T-cell (primary cell): ENCODE measurements at regions not wholly inside any gene's neighbourhood (a gene's known extent, or its start where the extent isn't known, plus 50 kb on each side); places are given as distances from the start of the nearest gene placed in this dataset.

ENCODE experiments used
- ATAC-seq, 4 experiments: fragments of 200-7000 bp in 3 of 4; fragments of 150-1000 bp in 1 of 4; cut with Tn5 transposase; replicated peaks in 1 of 4; 1 replicate in 3 of 4; 2 replicates in 1 of 4; pipeline ENCODE4 v1.10.0; 2021; ENCODE audit warnings: moderate library complexity in 3 of 4, mild to moderate bottlenecking in 2 of 4, moderate number of reproducible peaks in 1 of 4
- CTCF ChIA-PET, 2 donors: fragments of 300-600 bp; sonication (Branson Sonifier 250); formaldehyde crosslinking; loops; one replicate each; lab custom pipeline; 2022; ENCODE audit warnings: antibody characterized with exemption in 2 of 2; lab: Charles Lee
- POLR2A ChIA-PET, 2 donors: fragments of 300-600 bp; sonication (Branson Sonifier 250); formaldehyde crosslinking; loops; one replicate each; lab custom pipeline; 2022; ENCODE audit warnings: antibody characterized with exemption in 2 of 2; lab: Charles Lee
- DNase-seq, 35 experiments: peaks; one replicate each; pipeline versions ENCODE4 v3.0.0 to v3.0.0-alpha.2; 2013 to 2023
- H3K27ac ChIP-seq: one replicate; pipeline ENCODE4 v1.5.1; 2013; ENCODE audit warnings: low read length
- H3K27me3 ChIP-seq, 2 experiments: replicated peaks in 1 of 2; 1 replicate in 1 of 2; 2 replicates in 1 of 2; pipeline versions ENCODE4 v1.6.1 to v1.7.0; 2013; ENCODE audit warnings: low read length in 1 of 2, mixed read lengths in 1 of 2; ENCODE audit not compliant: control insufficient read depth in 2 of 2, insufficient read depth in 2 of 2; ENCODE audit errors: extremely low read depth in 1 of 2
- H3K36me3 ChIP-seq, 2 donors: 1 replicate in 1 of 2; 2 replicates in 1 of 2; pipeline versions ENCODE4 v1.6.1 to v1.7.0; 2013; ENCODE audit warnings: low read length in 1 of 2; ENCODE audit not compliant: control insufficient read depth in 2 of 2, insufficient read depth in 1 of 2; ENCODE audit errors: extremely low read depth in 1 of 2
- H3K4me1 ChIP-seq, 2 experiments: 1 replicate in 1 of 2; 2 replicates in 1 of 2; pipeline versions ENCODE4 v1.6.1 to v1.7.0; 2013; ENCODE audit warnings: low read length in 2 of 2, mixed read lengths in 1 of 2; ENCODE audit not compliant: insufficient read depth in 2 of 2, control insufficient read depth in 1 of 2; ENCODE audit errors: extremely low read depth in 1 of 2
- H3K4me3 ChIP-seq, 2 donors: 1 replicate in 1 of 2; 2 replicates in 1 of 2; pipeline versions ENCODE4 v1.5.1 to v1.7.0; 2013; ENCODE audit warnings: mild to moderate bottlenecking in 2 of 2, low read length in 1 of 2, moderate library complexity in 1 of 2; ENCODE audit not compliant: control insufficient read depth in 1 of 2; ENCODE audit errors: extremely low read depth in 1 of 2
- H3K9me3 ChIP-seq: 2 replicates; pipeline ENCODE4 v1.7.0; 2013
- H3K27ac Mint-ChIP-seq, 2 donors: one replicate each; pipeline ENCODE4 v1.8.0; 2020 to 2021; ENCODE audit warnings: mild to moderate bottlenecking in 2 of 2, mixed read lengths in 2 of 2
- H3K27me3 Mint-ChIP-seq, 2 donors: one replicate each; pipeline ENCODE4 v1.8.0; 2021 to 2022; ENCODE audit warnings: mixed read lengths in 2 of 2
- H3K36me3 Mint-ChIP-seq: one replicate; pipeline ENCODE4 v1.8.0; 2021; ENCODE audit warnings: mixed read lengths
- H3K4me1 Mint-ChIP-seq, 3 donors: one replicate each; pipeline ENCODE4 v1.8.0; 2020 to 2022; ENCODE audit warnings: mixed read lengths in 3 of 3, mild to moderate bottlenecking in 1 of 3
- H3K4me3 Mint-ChIP-seq, 3 donors: one replicate each; pipeline ENCODE4 v1.8.0; 2020 to 2022; ENCODE audit warnings: mild to moderate bottlenecking in 3 of 3, mixed read lengths in 3 of 3, moderate library complexity in 3 of 3
- H3K9me3 Mint-ChIP-seq, 3 donors: one replicate each; pipeline ENCODE4 v1.8.0; 2020 to 2022; ENCODE audit warnings: mixed read lengths in 3 of 3
- WGBS: methylation state at CpG from one replicate; pipeline ENCODE4 v1.1.5; 2013; ENCODE audit warnings: missing lambda C conversion rate; ENCODE audit not compliant: insufficient coverage; 5-methylcytosine and 5-hydroxymethylcytosine counted together

DNA sequence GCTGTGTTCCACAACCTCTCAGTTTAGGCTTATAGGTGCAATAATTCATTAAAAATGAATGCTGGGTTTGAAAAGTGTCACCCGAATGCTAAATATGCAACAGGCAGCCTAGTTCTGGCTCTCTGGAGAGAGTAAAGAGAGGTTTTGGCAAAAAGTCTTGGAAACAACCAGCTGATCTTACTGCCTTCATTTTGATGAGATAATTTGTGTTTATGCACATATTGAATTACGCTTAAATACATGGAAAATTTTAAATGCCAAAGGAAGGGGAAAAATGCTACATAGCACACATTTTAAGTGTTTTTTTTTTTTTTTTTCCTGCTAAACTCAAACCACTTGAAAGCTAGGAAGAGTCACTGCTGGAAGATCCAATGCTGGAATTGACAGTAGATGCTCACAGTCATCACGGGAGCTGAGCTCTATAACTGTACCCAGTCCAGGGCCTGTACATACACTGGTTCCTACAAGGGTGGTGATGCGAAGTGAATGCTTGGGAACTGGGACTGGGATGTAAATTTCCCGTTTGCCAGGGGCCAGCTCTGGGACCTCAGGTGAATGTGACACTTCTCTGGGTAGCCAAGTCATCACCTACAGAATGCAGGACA, 151.5 kb downstream of the PFKFB3 start:
- CTCF ChIA-PET: interaction anchor here in 1 of 2 donors (0.6 kb wide), 1 partner anchor 24 kb away, joined by 4 read pairs; no protein-coding TSS in a partner anchor

DNA sequence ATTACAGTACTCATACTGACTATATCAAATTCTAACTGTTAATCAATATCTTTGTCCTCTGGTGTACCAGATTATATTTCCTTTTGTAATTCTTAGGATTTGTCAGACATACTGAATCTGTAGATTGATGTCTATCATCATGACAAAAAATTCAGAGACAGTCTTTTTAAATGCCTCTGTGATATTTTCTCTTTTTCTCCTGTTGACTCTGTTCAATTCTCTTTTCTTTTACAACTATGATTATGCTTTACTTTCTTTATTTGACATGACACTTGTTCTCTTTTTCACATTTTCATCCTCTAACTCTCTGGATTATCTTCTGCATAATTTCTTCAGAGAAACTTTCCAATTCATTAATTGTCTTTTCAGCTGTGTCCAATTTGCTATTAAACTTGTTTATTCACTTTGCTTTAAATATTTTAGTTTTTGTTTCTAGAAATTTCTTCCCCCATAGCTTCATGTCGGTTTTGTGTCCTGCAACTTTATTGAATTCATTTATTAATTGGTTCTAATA, 153.6 kb downstream of the PFKFB3 start:
- POLR2A ChIA-PET: no interaction called here
- WGBS: no CpG with 5 or more reads among the region's 1 CpG
- Histone ChIP-seq H3K36me3 (no peaks in the 10 kb centered on the region), H3K27ac (no peak overlapping the region), H3K4me3 (no peak overlapping the region), H3K9me3 (peaks cover 4% of the 10 kb centered on the region), H3K27me3 (no peaks in the 10 kb centered on the region), H3K4me1 (no peaks in the 10 kb centered on the region)
- peaks cover 28% of the 10 kb centered on the region for H3K36me3 Mint-ChIP-seq
- no peak for DNase-seq
- H3K9me3 Mint-ChIP-seq: peaks cover 15 to 49% (median 16%) of the 10 kb centered on the region in 3 donors
- H3K4me3 Mint-ChIP-seq: no peak overlapping the region
- CTCF ChIA-PET: no interaction called here
- peaks cover 3 to 7% (median 6%) of the 10 kb centered on the region in 3 donors for H3K4me1 Mint-ChIP-seq
- no peak for ATAC-seq
- H3K27me3 Mint-ChIP-seq: no peaks in the 10 kb centered on the region
- no peak overlapping the region for H3K27ac Mint-ChIP-seq

More for the DNA sequence above, 151.5 kb downstream of the PFKFB3 start:
- no peaks in the 10 kb centered on the region for H3K36me3 ChIP-seq
- H3K4me3 ChIP-seq: no peak overlapping the region
- Mint-ChIP-seq H3K9me3 (peaks cover 10 to 36% (median 10%) of the 10 kb centered on the region in 3 donors), H3K36me3 (peaks cover 22% of the 10 kb centered on the region), H3K4me3 (no peak overlapping the region), H3K27ac (no peak overlapping the region), H3K4me1 (peaks cover 11 to 23% (median 18%) of the 10 kb centered on the region in 3 donors), H3K27me3 (no peaks in the 10 kb centered on the region)
- H3K27ac ChIP-seq: no peak overlapping the region
- 100% methylated on average over 2 of the region's 5 CpGs for WGBS
- peaks cover 4% of the 10 kb centered on the region for H3K9me3 ChIP-seq
- no peaks in the 10 kb centered on the region for H3K27me3 ChIP-seq
- ATAC-seq (no peak), DNase-seq (no peak)
- H3K4me1 ChIP-seq: no peaks in the 10 kb centered on the region
- POLR2A ChIA-PET: no interaction called here

- Mint-ChIP-seq H3K4me1 (no peaks in the 10 kb centered on the region), H3K27me3 (no peaks in the 10 kb centered on the region), H3K9me3 (peaks cover 6 to 31% (median 9%) of the 10 kb centered on the region in 3 donors), H3K36me3 (peaks cover 19% of the 10 kb centered on the region), H3K27ac (no peak overlapping the region), H3K4me3 (no peak overlapping the region)
- H3K4me3 ChIP-seq: no peak overlapping the region
- no peak overlapping the region for H3K27ac ChIP-seq
- POLR2A ChIA-PET: interaction anchor here in 1 of 2 donors (0.5 kb wide), 1 partner anchor 311 kb away, joined by 4 read pairs; no protein-coding TSS in a partner anchor
- no peaks in the 10 kb centered on the region for H3K4me1 ChIP-seq
- no peaks in the 10 kb centered on the region for H3K27me3 ChIP-seq
- no peak for DNase-seq
- 89% methylated on average over 1 of the region's 3 CpGs for WGBS
- CTCF ChIA-PET: no interaction called here
- no peak for ATAC-seq
- H3K9me3 ChIP-seq: no peaks in the 10 kb centered on the region
- no peaks in the 10 kb centered on the region for H3K36me3 ChIP-seq
Observed at GRCh38 chr10:6361869-6362268, 159.1 kb downstream of the PFKFB3 start.

- Mint-ChIP-seq H3K27me3 (no peaks in the 10 kb centered on the region), H3K27ac (no peak overlapping the region), H3K9me3 (peaks cover 6 to 26% (median 9%) of the 10 kb centered on the region in 3 donors), H3K36me3 (peaks cover 16% of the 10 kb centered on the region), H3K4me1 (no peaks in the 10 kb centered on the region), H3K4me3 (no peak overlapping the region)
- Histone ChIP-seq H3K27me3 (no peaks in the 10 kb centered on the region), H3K4me1 (no peaks in the 10 kb centered on the region), H3K9me3 (no peaks in the 10 kb centered on the region), H3K27ac (no peak overlapping the region), H3K4me3 (no peak overlapping the region), H3K36me3 (no peaks in the 10 kb centered on the region)
- ATAC-seq (no peak), DNase-seq (no peak)
- POLR2A ChIA-PET: no interaction called here
- CTCF ChIA-PET: no interaction called here
Observed at GRCh38 chr10:6362879-6363278, 160.1 kb downstream of the PFKFB3 start.

DNA sequence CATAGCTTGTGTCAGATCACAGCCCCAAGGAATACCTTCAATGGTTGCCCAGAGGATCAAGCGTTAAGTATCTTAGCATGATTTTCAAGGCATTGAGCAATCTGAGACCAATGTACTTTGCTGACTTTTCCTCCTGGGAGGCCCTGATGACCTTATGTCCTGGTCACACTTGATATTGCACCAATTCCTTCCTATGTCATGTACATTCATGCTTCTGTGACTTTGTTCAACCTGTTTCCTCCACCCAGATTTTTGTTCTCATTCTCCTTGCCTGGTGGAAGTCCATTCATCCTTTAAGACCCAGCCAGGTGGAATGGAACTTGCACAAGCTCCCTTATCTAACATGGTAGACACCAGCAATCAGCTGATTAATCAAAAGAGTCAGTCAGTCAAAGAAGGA, 160.8 kb downstream of the PFKFB3 start:
- DNase-seq (no peak), ATAC-seq (no peak)
- H3K4me1 Mint-ChIP-seq: no peaks in the 10 kb centered on the region
- no peaks in the 10 kb centered on the region for H3K27me3 ChIP-seq
- 0% methylated on average over 1 of the region's 1 CpG for WGBS
- H3K4me1 ChIP-seq: no peaks in the 10 kb centered on the region
- POLR2A ChIA-PET: no interaction called here
- no peak overlapping the region for H3K27ac ChIP-seq
- no peak overlapping the region for H3K4me3 Mint-ChIP-seq
- no peaks in the 10 kb centered on the region for H3K9me3 ChIP-seq
- H3K36me3 Mint-ChIP-seq: peaks cover 12% of the 10 kb centered on the region
- H3K36me3 ChIP-seq: no peaks in the 10 kb centered on the region
- no peak overlapping the region for H3K27ac Mint-ChIP-seq
- H3K4me3 ChIP-seq: no peak overlapping the region
- CTCF ChIA-PET: no interaction called here
- H3K27me3 Mint-ChIP-seq: no peaks in the 10 kb centered on the region
- peaks cover 6 to 20% (median 9%) of the 10 kb centered on the region in 3 donors for H3K9me3 Mint-ChIP-seq

DNA sequence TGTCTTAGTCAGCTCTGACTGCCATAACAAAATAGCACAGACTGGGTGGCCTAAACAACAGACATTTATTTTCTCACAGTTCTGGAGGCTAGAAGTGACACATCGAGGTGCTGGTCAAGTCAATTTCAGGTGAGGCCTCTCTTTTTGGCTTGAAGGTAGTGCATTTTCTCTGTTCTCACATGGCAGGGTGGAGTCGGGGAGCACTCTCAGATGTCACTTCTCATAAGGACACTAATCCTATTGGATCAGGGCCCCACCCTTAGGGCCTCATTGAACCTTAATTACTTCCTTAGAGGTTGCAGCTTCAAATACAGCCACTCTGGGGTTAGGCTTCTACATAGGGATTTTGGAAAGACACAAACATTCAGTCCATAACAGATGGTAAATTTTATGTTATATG, 161.6 kb downstream of the PFKFB3 start:
- H3K36me3 Mint-ChIP-seq: peaks cover 10% of the 10 kb centered on the region
- no peaks in the 10 kb centered on the region for H3K9me3 ChIP-seq
- H3K4me1 ChIP-seq: no peaks in the 10 kb centered on the region
- no peak overlapping the region for H3K4me3 ChIP-seq
- H3K27ac ChIP-seq: no peak overlapping the region
- no peaks in the 10 kb centered on the region for H3K27me3 ChIP-seq
- WGBS: 67% methylated on average over 1 of the region's 2 CpGs
- H3K36me3 ChIP-seq: no peaks in the 10 kb centered on the region
- ChIA-PET POLR2A (interaction anchor here in 1 of 2 donors (0.6 kb wide), 1 partner anchor 61 kb away, joined by 3 read pairs; no protein-coding TSS in a partner anchor), CTCF (interaction anchor here in 1 of 2 donors (0.6 kb wide), 1 partner anchor 48 kb away, joined by 4 read pairs; no protein-coding TSS in a partner anchor)
- peaks cover 0 to 2% of the 10 kb centered on the region in 2 donors for H3K27me3 Mint-ChIP-seq
- DNase-seq (no peak), ATAC-seq (no peak)
- no peak overlapping the region for H3K4me3 Mint-ChIP-seq
- H3K9me3 Mint-ChIP-seq: peaks cover 6 to 13% (median 6%) of the 10 kb centered on the region in 3 donors
- no peaks in the 10 kb centered on the region for H3K4me1 Mint-ChIP-seq
- no peak overlapping the region for H3K27ac Mint-ChIP-seq
